ENCODE measurements at regions not wholly inside any gene's neighbourhood (a gene's known extent, or its start where the extent isn't known, plus 50 kb on each side); places are given as distances from the start of the nearest gene placed in this dataset.

DNA sequence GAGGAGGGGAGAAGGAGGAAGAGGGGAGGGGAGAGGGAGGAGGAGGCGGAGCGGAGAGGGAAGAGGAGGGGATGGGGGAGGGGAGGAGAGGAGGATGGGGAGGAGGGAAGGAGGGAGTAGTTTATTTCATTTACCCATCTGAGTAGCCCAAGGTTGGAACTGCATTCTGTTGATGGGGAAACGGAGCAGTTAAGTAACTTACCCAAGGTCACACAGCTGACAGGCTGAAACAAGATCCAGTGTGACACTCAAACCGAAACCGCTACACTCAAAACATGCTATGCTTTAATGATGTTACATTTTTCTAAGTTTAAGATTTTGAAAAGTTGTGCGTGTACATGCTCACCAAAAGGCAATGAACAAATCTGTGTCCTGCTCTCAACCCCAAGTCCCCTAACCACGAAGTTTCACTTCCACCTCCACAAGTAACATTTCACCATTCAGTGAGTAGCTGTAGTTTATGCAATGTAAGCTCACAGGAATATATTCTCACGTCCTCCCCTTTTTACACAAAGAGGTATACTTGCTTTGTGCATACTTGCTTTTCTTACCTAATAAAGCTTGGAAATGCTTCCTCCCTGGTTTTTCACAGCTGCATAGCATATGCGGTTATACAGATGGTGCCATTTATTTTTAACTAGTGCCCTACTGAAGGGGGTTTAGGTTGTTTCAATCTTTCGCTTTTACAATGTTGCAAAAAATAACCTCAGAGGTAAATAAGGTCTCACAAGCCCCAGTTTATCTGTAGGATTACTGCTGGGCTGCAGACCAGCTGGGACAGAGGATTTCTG, 275.3 kb downstream of the PARN start:
- TF ChIP-seq, protein P1, sequence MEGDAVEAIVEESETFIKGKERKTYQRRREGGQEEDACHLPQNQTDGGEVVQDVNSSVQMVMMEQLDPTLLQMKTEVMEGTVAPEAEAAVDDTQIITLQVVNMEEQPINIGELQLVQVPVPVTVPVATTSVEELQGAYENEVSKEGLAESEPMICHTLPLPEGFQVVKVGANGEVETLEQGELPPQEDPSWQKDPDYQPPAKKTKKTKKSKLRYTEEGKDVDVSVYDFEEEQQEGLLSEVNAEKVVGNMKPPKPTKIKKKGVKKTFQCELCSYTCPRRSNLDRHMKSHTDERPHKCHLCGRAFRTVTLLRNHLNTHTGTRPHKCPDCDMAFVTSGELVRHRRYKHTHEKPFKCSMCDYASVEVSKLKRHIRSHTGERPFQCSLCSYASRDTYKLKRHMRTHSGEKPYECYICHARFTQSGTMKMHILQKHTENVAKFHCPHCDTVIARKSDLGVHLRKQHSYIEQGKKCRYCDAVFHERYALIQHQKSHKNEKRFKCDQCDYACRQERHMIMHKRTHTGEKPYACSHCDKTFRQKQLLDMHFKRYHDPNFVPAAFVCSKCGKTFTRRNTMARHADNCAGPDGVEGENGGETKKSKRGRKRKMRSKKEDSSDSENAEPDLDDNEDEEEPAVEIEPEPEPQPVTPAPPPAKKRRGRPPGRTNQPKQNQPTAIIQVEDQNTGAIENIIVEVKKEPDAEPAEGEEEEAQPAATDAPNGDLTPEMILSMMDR (conservative IDR thresholded peaks at IDR 0.05; ENCODE audit: low read depth, low read length), result no peak
- TF ChIP-seq EZH2phosphoT487 (IDR thresholded peaks at IDR 0.05; ENCODE audit: borderline replicate concordance, low read length), result no peak
- no peak for TF ChIP-seq EZH2 (IDR thresholded peaks at IDR 0.05; ENCODE audit: low read length, unreplicated experiment)

Data from PC-3 (cell line).